ENCODE measurements at regions not wholly inside any gene's neighbourhood (a gene's known extent, or its start where the extent isn't known, plus 50 kb on each side); places are given as distances from the start of the nearest gene placed in this dataset.

DNA sequence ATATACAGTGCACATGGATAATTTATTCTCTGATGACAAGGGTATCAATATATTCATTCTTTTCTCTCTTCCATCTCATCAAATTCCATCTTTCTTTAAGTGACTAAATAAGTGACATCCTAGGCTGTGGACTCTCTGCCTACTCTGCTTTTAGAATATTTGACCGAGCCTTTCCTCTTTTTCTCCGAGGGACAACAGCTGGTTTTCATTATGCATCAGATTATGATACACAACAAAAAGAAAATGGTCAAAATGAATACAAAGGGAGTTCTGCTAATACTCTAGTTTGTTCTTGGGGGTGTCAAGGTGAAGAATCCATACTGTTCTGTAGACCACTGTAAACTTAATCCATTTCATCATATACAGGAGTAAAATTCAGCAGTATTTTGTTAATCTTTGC lies 942.6 kb downstream of the KCNJ2 start:
- Histone ChIP-seq H3K27me3 (ENCODE audit: low read depth) (no peaks in the 10 kb centered on the region), H3K27ac (no peak overlapping the region), H3K9me3 (no peaks in the 10 kb centered on the region), H3K4me1 (no peaks in the 10 kb centered on the region), H3K36me3 (no peaks in the 10 kb centered on the region), H3K4me3 (no peak overlapping the region)
- ATAC-seq (no peak), DNase-seq (no peak)
- intact Hi-C loops (cut with DNase I): no loop called here
- TF ChIP-seq, protein P1, sequence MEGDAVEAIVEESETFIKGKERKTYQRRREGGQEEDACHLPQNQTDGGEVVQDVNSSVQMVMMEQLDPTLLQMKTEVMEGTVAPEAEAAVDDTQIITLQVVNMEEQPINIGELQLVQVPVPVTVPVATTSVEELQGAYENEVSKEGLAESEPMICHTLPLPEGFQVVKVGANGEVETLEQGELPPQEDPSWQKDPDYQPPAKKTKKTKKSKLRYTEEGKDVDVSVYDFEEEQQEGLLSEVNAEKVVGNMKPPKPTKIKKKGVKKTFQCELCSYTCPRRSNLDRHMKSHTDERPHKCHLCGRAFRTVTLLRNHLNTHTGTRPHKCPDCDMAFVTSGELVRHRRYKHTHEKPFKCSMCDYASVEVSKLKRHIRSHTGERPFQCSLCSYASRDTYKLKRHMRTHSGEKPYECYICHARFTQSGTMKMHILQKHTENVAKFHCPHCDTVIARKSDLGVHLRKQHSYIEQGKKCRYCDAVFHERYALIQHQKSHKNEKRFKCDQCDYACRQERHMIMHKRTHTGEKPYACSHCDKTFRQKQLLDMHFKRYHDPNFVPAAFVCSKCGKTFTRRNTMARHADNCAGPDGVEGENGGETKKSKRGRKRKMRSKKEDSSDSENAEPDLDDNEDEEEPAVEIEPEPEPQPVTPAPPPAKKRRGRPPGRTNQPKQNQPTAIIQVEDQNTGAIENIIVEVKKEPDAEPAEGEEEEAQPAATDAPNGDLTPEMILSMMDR (IDR thresholded peaks at IDR 0.05): no peak

DNA sequence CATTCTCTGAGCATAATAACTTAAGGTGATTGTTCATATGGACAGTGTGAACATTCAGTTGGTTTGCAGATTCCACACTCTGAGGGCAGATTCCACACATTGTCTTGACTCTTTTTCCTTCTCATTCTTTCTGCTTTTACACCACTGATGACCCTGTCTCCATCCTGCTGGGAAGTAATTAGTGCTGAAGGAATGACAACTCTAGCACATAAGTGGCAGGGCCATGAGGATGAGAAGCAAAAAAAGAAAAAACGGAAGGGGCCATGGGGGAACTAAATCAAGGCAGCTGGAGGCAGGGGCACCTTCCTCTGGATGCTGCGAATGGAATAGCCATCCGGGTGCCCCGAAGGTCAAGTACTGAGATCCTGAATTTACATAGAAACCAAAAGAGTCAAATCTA lies 944.0 kb downstream of the KCNJ2 start:
- intact Hi-C loops (cut with DNase I): no loop called here
- H3K4me1 ChIP-seq: no peaks in the 10 kb centered on the region
- H3K9me3 ChIP-seq: no peaks in the 10 kb centered on the region
- ATAC-seq (no peak), DNase-seq (no peak)
- H3K27me3 ChIP-seq (ENCODE audit: low read depth): no peaks in the 10 kb centered on the region
- H3K36me3 ChIP-seq: no peaks in the 10 kb centered on the region
- no peak overlapping the region for H3K27ac ChIP-seq
- H3K4me3 ChIP-seq: no peak overlapping the region
- TF ChIP-seq, protein P1 (IDR thresholded peaks at IDR 0.05): no peak

DNA sequence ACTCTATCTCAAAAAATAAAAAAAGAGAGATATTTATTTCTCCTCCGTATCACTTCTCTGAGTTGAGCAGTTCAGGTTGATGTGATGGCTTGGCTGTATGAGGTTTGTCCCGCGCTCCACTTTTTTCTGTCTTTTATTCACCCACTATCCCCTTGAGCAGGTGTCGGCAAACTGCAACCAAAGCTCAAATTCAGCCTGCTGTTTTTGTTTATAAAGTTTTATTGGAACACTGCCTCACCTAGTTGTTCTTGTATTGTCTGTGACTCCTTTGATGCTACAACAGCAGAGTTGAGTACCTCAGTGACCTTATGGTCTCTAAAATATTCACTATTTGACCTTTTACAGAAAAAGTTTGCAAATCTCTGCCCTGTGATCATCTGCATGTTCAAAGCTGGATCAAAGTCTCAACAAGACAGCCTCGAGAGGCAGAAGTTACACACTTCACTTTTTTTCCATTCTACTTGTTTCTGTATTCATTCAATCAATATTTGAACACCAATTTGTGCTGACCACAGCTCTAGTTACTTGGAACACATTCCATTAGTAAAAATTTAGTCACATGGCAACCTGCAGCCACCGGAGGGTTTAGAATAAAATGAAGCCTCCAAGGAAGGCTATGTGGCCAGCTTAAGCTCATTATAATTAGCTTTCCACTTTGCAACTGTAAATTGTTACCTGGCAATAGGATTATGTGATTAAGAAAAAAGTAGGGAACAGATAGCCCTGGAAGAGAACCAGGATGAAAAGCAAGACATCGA lies 945.8 kb downstream of the KCNJ2 start:
- DNase-seq (no peak), ATAC-seq (no peak)
- no peaks in the 10 kb centered on the region for H3K36me3 ChIP-seq
- H3K4me3 ChIP-seq: no peak overlapping the region
- H3K9me3 ChIP-seq: no peaks in the 10 kb centered on the region
- H3K27me3 ChIP-seq (ENCODE audit: low read depth): no peaks in the 10 kb centered on the region
- TF ChIP-seq, protein P1 (IDR thresholded peaks at IDR 0.05): no peak
- H3K27ac ChIP-seq: no peak overlapping the region
- H3K4me1 ChIP-seq: no peaks in the 10 kb centered on the region
- intact Hi-C loops (cut with DNase I): no loop called here

DNA sequence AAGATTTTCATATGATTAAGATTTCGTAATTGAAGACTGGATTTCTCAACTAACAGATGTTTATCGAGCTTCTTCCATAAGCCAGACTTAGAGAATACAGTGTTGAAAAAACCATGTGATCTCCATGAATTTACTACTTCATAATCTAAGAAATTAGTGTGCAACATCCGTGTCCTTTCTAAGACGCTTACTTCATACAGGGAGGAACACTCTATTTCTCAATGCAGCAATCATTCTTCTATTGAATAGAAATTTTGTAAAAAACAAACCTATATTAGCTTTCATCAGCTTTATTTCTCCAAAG lies 946.3 kb downstream of the KCNJ2 start:
- DNase-seq (no peak), ATAC-seq (no peak)
- Histone ChIP-seq H3K4me3 (no peak overlapping the region), H3K4me1 (no peaks in the 10 kb centered on the region), H3K36me3 (no peaks in the 10 kb centered on the region), H3K9me3 (no peaks in the 10 kb centered on the region), H3K27me3 (ENCODE audit: low read depth) (no peaks in the 10 kb centered on the region), H3K27ac (no peak overlapping the region)
- intact Hi-C loops (cut with DNase I): no loop called here
- TF ChIP-seq, protein P1 (IDR thresholded peaks at IDR 0.05): no peak

DNA sequence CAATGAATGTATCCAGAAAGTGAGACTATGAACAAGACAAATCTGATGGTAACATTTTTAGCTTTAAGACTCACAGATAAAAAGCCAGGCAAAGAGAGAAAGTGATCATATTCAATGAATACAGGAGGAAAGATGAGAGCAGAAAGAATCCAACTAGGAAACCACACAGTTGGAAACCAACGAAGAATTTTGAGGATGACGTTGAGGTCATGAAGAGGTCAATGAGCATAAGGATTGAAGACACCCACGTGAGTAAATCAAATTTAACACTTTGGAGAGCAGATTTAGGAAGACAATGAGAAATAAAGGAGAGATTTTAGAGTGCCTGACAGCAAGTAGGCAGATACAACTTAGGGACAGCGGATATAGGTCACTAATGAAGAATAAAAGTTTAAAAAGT lies 948.1 kb downstream of the KCNJ2 start:
- intact Hi-C loops (cut with DNase I): no loop called here
- Histone ChIP-seq H3K27me3 (ENCODE audit: low read depth) (no peaks in the 10 kb centered on the region), H3K36me3 (no peaks in the 10 kb centered on the region), H3K9me3 (no peaks in the 10 kb centered on the region), H3K27ac (no peak overlapping the region), H3K4me1 (no peaks in the 10 kb centered on the region), H3K4me3 (no peak overlapping the region)
- no peak for DNase-seq
- no peak for ATAC-seq
- TF ChIP-seq, protein P1 (IDR thresholded peaks at IDR 0.05): no peak

All from lower lobe of right lung (tissue), 2 donors.